HEK293 (cell line): ENCODE measurements at regions not wholly inside any gene's neighbourhood (a gene's known extent, or its start where the extent isn't known, plus 50 kb on each side); places are given as distances from the start of the nearest gene placed in this dataset.

Experiments
- CTCF ChIA-PET: fragments of 350-600 bp; formaldehyde crosslinking; extraction: SDS; loops from one replicate; lab custom pipeline; 2021; ENCODE audit warnings: antibody characterized with exemption; lab: Yijun Ruan, JAX
- POLR2A ChIA-PET: fragments of 300-600 bp; formaldehyde crosslinking; extraction: SDS; loops from one replicate; lab custom pipeline; 2020; ENCODE audit warnings: antibody characterized with exemption, inconsistent platforms; lab: Yijun Ruan, JAX
- H3K27ac ChIP-seq: fragments of 200-500 bp; sonication (Bioruptor generic); 2 replicates; pipeline ENCODE4 v1.5.1; 2014; ENCODE audit warnings: low read depth, low read length, control low read depth, inconsistent platforms; ENCODE audit errors: extremely low read depth
- H3K36me3 ChIP-seq, 2 experiments: fragments of 200-500 bp in 1 of 2; sonication (Bioruptor generic) in 1 of 2; 1 replicate in 1 of 2; 2 replicates in 1 of 2; pipeline ENCODE4 v1.5.1; 2014 to 2017; ENCODE audit warnings: inconsistent platforms in 2 of 2, low read length in 2 of 2; ENCODE audit not compliant: control insufficient read depth in 2 of 2, insufficient read depth in 1 of 2
- H3K4me1 ChIP-seq: fragments of 200-500 bp; sonication (Bioruptor generic); 2 replicates; pipeline ENCODE4 v1.5.1; 2014; ENCODE audit warnings: mild to moderate bottlenecking, low read length, inconsistent platforms; ENCODE audit not compliant: control insufficient read depth, insufficient read depth
- H3K4me3 ChIP-seq: 2 replicates; pipeline ENCODE4 v1.5.1; 2011; ENCODE audit warnings: low read depth, mild to moderate bottlenecking, control low read depth, low read length, moderate library complexity
- H3K9me3 ChIP-seq: fragments of 200-500 bp; sonication (Bioruptor generic); 2 replicates; pipeline ENCODE4 v1.5.1; 2014; ENCODE audit warnings: low read depth, low read length, inconsistent platforms; ENCODE audit not compliant: control insufficient read depth, insufficient read depth
- KLF16 ChIP-seq: fragments of 450-650 bp; formaldehyde crosslinking; IDR thresholded peaks from 2 replicates; pipeline ENCODE4 v1.5.1; 2017; ENCODE audit warnings: missing biosample characterization, missing genetic modification characterization
- KLF8 ChIP-seq: fragments of 450-650 bp; formaldehyde crosslinking; IDR thresholded peaks from 2 replicates; pipeline ENCODE4 v1.5.1; 2016; ENCODE audit warnings: missing biosample characterization, missing genetic modification characterization
- PRDM1 ChIP-seq: fragments of 450-650 bp; formaldehyde crosslinking; IDR thresholded peaks from 2 replicates; pipeline ENCODE4; 2016; ENCODE audit warnings: missing biosample characterization, missing genetic modification characterization
- PRDM6 ChIP-seq: fragments of 450-650 bp; formaldehyde crosslinking; IDR thresholded peaks from 2 replicates; pipeline ENCODE4 v1.5.1; 2017; ENCODE audit warnings: missing biosample characterization, missing genetic modification characterization
- SETDB1 ChIP-seq: IDR thresholded peaks from one replicate; pipeline ENCODE4 v1.6.1; 2017; ENCODE audit warnings: mild to moderate bottlenecking, low read length, moderate library complexity, mixed read lengths; ENCODE audit not compliant: insufficient read length
- TSHZ1 ChIP-seq: fragments of 450-650 bp; formaldehyde crosslinking; IDR thresholded peaks from 2 replicates; pipeline ENCODE4 v1.5.1; 2016; ENCODE audit warnings: missing biosample characterization, missing genetic modification characterization, borderline replicate concordance
- YY1 ChIP-seq: fragments of 450-650 bp; formaldehyde crosslinking; IDR thresholded peaks from 2 replicates; pipeline ENCODE4 v1.5.1; 2018; ENCODE audit warnings: missing biosample characterization, missing genetic modification characterization
- ZBTB1 ChIP-seq: fragments of 450-650 bp; formaldehyde crosslinking; IDR thresholded peaks from 2 replicates; pipeline ENCODE4 v1.5.1; 2016; ENCODE audit warnings: missing biosample characterization, missing genetic modification characterization
- ZNF132 ChIP-seq: fragments of 450-650 bp; formaldehyde crosslinking; IDR thresholded peaks from 2 replicates; pipeline ENCODE4 v1.5.1; 2017; ENCODE audit warnings: missing biosample characterization, missing genetic modification characterization, borderline replicate concordance
- ZNF514 ChIP-seq: fragments of 450-650 bp; formaldehyde crosslinking; IDR thresholded peaks from 2 replicates; pipeline ENCODE4 v1.5.1; 2016; ENCODE audit warnings: missing biosample characterization, missing genetic modification characterization
- ZNF548 ChIP-seq: fragments of 450-650 bp; formaldehyde crosslinking; IDR thresholded peaks from 2 replicates; pipeline ENCODE4 v1.5.1; 2016; ENCODE audit warnings: missing biosample characterization, missing genetic modification characterization
- ZNF558 ChIP-seq: fragments of 450-650 bp; formaldehyde crosslinking; IDR thresholded peaks from 2 replicates; pipeline ENCODE4 v1.5.1; 2016; ENCODE audit warnings: missing biosample characterization, missing genetic modification characterization
- ZNF560 ChIP-seq: fragments of 450-650 bp; formaldehyde crosslinking; IDR thresholded peaks from 2 replicates; pipeline ENCODE4 v1.5.1; 2017; ENCODE audit warnings: missing biosample characterization, missing genetic modification characterization, borderline replicate concordance
- ZNF621 ChIP-seq: fragments of 450-650 bp; formaldehyde crosslinking; IDR thresholded peaks from 2 replicates; pipeline ENCODE4 v1.5.1; 2017; ENCODE audit warnings: missing biosample characterization, missing genetic modification characterization
- ZNF645 ChIP-seq: fragments of 450-650 bp; formaldehyde crosslinking; IDR thresholded peaks from 2 replicates; pipeline ENCODE4; 2016; ENCODE audit warnings: missing biosample characterization, missing genetic modification characterization
- ZSCAN30 ChIP-seq: fragments of 450-650 bp; IDR thresholded peaks from 2 replicates; pipeline ENCODE4 v1.5.1; 2018; ENCODE audit warnings: missing biosample characterization, mild to moderate bottlenecking, missing genetic modification characterization, moderate library complexity
- ZXDB ChIP-seq: fragments of 450-650 bp; formaldehyde crosslinking; IDR thresholded peaks from 2 replicates; pipeline ENCODE4 v1.5.1; 2016; ENCODE audit warnings: missing biosample characterization, missing genetic modification characterization
- TF ChIP-seq, protein P1 (sequence below): fragments of 450-650 bp; formaldehyde crosslinking; IDR thresholded peaks from 2 replicates; pipeline ENCODE4 v1.5.1; 2016; ENCODE audit warnings: missing biosample characterization, missing genetic modification characterization
- TF ChIP-seq, protein P2 (sequence below): fragments of 450-650 bp; formaldehyde crosslinking; IDR thresholded peaks from 2 replicates; pipeline ENCODE4 v1.5.1; 2017; ENCODE audit warnings: missing biosample characterization, mild to moderate bottlenecking, missing genetic modification characterization, moderate library complexity

- no peak for TF ChIP-seq YY1 (tag by site-specific recombination)
- TF ChIP-seq ZNF558 (tag by site-specific recombination) = no peak
- no peak for TF ChIP-seq ZNF645 (tag by site-specific recombination)
- TF ChIP-seq, protein P1, sequence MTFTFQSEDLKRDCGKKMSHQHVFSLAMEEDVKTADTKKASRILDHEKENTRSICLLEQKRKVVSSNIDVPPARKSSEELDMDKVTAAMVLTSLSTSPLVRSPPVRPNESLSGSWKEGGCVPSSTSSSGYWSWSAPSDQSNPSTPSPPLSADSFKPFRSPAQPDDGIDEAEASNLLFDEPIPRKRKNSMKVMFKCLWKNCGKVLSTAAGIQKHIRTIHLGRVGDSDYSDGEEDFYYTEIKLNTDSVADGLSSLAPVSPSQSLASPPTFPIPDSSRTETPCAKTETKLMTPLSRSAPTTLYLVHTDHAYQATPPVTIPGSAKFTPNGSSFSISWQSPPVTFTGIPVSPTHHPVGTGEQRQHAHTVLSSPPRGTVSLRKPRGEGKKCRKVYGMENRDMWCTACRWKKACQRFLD = no peak
- no peak for TF ChIP-seq ZNF621 (tag by site-specific recombination)
- TF ChIP-seq ZNF132 (tag by site-specific recombination) = no peak
- TF ChIP-seq, protein P2, sequence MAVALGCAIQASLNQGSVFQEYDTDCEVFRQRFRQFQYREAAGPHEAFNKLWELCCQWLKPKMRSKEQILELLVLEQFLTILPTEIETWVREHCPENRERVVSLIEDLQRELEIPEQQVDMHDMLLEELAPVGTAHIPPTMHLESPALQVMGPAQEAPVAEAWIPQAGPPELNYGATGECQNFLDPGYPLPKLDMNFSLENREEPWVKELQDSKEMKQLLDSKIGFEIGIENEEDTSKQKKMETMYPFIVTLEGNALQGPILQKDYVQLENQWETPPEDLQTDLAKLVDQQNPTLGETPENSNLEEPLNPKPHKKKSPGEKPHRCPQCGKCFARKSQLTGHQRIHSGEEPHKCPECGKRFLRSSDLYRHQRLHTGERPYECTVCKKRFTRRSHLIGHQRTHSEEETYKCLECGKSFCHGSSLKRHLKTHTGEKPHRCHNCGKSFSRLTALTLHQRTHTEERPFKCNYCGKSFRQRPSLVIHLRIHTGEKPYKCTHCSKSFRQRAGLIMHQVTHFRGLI (tag by site-specific recombination) = peak; percentile 77; the same call in 1 of the 2 replicates
- ChIA-PET CTCF (interaction anchor here (0.5 kb wide), 1 partner anchor 31 kb away, joined by 4 read pairs; no protein-coding TSS in a partner anchor), POLR2A (no interaction called here)
- Histone ChIP-seq H3K27ac (no peak overlapping the region), H3K4me1 (no peaks in the 10 kb centered on the region), H3K4me3 (no peak overlapping the region), H3K36me3 (no peaks in the 10 kb centered on the region), H3K9me3 (no peaks in the 10 kb centered on the region)
Observed at GRCh38 chr10:125359401-125359800, 199.0 kb upstream of the CTBP2 start.

DNA sequence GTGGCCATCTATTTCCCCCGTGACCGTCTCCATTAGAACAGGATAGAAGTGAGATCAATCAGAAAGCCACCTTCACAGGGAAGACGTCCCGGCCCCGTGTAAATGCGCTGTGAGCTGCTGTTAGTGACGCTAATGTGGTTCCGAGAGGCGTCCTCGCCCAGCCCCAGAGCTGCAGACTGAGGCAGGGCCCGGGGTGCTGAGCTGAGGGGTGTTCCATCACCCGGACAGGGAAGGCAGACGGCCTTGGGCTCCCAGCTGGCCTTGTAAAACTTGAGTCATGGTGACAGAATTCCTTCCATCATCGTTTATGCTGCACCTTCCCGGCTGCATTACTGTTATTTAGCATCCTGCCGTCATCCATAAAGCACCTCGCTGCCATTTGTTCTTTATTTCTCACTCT, 195.3 kb upstream of the CTBP2 start:
- CTCF ChIA-PET = interaction anchor here (0.7 kb wide), 1 partner anchor 12 kb away, joined by 3 read pairs; no protein-coding TSS in a partner anchor
- Histone ChIP-seq H3K27ac (no peak overlapping the region), H3K9me3 (no peaks in the 10 kb centered on the region), H3K36me3 (no peaks in the 10 kb centered on the region), H3K4me3 (no peak overlapping the region), H3K4me1 (no peaks in the 10 kb centered on the region)
- TF ChIP-seq ZNF560 (tag by site-specific recombination) (no peak), ZXDB (no peak), PRDM6 (no peak), ZNF621 (tag by site-specific recombination) (no peak), SETDB1 (no peak), ZNF548 (tag by site-specific recombination) (no peak), ZNF514 (tag by site-specific recombination) (no peak), TSHZ1 (tag by site-specific recombination) (no peak), KLF8 (tag by site-specific recombination) (no peak), ZBTB1 (tag by site-specific recombination) (no peak), KLF16 (tag by site-specific recombination) (no peak), PRDM1 (no peak), ZSCAN30 (tag by site-specific recombination) (no peak)
- POLR2A ChIA-PET = no interaction called here
